Activated CD4-positive, alpha-beta T cell treated with anti-CD3 and anti-CD28 coated beads for 4 hours (primary cell): ENCODE measurements at regions not wholly inside any gene's neighbourhood (a gene's known extent, or its start where the extent isn't known, plus 50 kb on each side); places are given as distances from the start of the nearest gene placed in this dataset.
"Not testable (repeated sequence)": the region's sequence is repeated elsewhere in the genome, so short reads cannot be mapped to it uniquely, and the experiment has no call there.

Experiments used
- DNase-seq, 2 donors: peaks; one replicate each; pipeline ENCODE4 v3.0.0-alpha.2; 2020

DNA sequence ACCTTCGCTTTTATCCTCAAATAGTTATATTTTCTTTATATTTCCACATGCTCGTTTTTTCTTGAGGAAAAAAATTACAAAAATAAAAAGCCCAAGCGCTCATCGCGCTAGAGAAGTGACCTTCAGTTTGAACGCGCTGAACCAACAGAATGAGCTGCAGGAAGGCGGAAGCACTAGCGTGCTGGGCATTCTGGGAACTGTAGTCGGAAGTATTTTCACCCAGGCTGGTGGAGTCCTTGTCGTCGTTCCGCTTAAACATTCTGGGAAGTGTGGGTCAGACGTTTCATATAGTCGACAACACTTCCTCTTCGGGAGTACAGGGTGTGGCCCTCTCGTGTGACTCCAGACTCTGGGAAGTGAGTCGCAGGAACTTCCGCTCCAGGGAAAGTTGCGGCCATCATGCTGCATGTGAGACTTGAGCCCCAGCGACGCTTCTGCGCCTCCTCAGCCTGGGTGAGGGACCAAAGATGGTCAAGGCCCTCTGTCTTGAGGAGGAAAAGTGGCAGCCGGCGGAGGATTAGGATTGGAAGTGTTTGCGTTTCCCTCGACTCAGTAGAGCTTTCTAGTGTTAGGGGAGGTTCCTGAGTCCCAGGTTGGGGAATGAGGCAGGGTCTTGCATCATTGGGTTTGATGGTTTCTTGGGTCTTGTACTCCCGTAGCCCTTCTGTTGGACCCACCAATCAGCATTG, 84.1 kb upstream of the GPR39 start:
- not testable (repeated sequence) for DNase-seq

DNA sequence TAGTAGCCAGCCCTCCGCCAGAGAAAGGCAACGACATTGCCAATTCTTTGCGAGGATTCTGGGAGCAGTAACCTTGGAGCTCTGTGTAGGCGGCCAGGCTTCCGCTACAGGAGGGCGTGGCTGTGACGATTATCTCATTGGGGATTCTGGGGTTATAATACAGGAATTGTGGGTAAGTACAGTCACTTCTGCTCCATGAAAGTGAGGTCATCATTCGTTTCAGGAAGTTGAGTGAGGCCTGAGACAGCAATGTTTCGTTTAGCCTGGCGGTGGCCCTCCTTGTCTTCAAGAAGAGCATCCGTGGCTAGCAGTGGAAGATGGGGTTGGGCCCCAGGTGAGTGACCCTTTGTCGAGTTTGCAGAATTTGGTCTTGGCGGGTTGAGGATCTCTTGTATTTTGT, 79.5 kb upstream of the GPR39 start:
- DNase-seq = not testable (repeated sequence)

GRCh38 chr2:132337844-132338243, 78.8 kb upstream of the GPR39 start:
- not testable (repeated sequence) for DNase-seq

DNA sequence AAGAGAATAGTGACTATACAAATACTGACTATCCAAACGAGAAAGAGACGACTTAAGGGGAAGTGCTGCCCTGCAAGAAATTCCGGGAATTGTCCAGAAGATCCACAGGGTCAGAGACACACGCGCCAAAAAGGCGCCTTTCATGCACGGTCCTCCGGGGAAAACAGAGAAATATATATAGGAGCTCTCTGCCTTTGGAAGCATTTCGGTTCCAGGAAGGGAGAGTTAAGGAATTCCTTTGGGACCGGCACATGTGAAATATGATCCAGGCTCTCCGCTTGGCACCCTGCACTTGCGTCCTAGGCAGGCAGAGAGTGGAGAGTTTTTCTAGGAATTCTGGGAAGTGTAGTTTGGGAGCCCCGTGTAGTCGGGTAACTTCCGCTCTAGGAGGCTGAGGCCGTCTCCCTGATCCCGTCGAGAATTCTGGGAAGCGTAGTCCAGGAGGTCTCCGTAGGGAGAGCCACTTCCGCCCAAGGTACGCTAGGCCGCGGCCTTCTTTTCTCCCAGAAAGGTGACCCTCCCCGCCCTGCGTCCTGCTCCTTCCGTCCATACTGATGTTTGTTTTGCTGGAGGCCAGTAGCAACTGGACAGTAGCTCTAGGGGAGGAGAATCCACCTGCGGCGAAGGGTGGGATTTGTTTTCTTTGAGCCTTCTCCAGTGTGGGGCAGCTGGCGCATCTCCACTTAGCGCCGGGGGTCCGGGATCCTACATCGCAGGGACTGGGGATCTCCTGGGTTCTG, 69.4 kb upstream of the GPR39 start:
- DNase-seq = not testable (repeated sequence)

DNA sequence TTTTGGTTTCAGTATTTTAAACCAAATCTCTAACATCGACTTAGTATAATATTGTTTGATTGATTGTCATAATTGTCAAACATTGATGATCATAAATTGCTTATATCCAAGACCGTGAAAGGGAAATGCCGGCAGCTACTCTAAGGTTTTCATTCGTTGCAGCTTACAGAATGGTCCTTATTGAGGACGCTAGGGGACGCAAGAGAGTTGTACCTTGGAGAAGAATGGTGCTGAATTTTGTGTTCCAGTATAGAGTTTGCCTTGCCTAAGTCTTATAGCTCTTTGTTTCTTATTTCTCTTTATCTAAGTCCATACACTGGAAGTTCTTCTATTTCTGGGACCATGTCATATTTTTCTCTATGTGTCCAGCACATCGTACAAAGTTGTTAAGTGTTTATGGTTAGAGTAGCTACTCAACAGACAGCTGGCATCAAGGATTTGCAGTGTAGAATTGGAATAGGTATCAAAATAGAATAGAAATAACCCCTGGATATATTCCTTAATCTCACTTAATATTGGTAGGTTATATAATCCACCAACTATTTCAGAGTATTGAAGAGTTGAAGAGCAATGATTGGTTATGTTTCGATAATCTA, 67.4 kb upstream of the GPR39 start:
- not testable (repeated sequence) for DNase-seq

DNA sequence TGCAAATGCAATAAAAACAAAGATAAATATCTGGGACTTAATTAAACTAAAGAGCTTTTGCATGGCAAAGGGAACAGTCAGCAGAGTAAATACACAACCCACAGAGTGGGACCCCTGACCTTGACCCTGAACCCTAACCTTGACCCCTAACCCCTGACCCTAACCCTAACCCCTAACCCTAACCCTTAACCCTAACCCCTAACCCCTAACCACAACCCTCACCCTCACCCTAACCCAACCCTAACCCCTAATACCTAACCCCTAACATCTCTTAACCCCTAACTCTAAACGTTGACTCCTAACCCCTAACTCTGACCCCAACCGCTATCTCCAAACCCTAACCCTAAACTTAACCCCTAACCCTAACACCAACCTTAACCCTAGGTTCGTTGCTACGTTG, 64.9 kb upstream of the GPR39 start:
- not testable (repeated sequence) for DNase-seq

DNA sequence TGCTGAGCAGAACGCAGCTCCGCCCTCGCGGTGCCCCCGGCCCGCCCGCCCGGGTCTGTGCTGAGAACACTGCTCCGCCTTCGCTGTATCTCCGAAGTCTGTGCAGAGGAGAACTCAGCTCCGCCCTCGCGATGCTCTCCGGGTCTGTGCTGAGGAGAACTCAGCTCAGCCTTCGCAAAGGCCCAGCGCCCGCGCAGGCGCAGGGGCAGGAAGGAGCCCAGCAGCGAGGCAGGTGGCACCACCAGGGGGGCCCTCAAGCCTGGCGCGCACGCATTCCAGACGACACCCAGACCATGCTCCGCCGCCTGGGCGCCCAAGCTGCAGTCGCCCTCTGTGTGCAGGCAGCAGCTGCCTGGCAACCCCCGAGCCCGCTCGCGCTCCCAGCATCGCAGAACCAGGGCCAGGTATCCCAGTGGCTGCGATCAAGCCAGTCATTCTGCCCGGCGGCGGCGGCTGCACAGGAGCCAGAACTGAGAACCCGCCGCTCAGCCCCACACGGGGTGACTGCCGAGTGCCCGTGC, 64.1 kb upstream of the GPR39 start:
- DNase-seq = not testable (repeated sequence)

- DNase-seq = not testable (repeated sequence)
Measured at GRCh38 chr2:132353380-132353779, 63.2 kb upstream of the GPR39 start.

- DNase-seq = not testable (repeated sequence)
Measured at GRCh38 chr2:132360964-132361363, 55.6 kb upstream of the GPR39 start.

- DNase-seq = not testable (repeated sequence)
Measured at GRCh38 chr2:132361498-132361897, 55.1 kb upstream of the GPR39 start.

GRCh38 chr2:132363352-132363751, 53.3 kb upstream of the GPR39 start:
- DNase-seq = not testable (repeated sequence)

DNA sequence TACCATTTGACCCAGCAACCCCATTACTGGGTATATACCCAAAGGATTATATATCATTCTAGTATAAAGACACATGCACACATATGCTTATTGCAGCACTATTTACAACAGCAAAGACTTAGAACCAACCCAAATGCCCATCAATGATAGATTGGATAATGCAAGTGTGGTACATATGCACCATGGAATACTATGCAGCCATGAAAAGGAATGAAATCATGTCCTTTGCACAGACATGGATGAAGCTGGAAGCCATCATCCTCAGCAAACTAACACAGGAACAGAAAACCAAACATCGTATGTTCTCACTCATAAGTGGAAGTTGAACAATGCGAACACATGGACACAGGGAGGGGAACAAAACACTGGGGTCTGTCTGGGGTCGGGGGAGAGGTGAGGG, 50.6 kb upstream of the GPR39 start:
- DNase-seq = not testable (repeated sequence)

- no peak for DNase-seq
Measured at GRCh38 chr2:132366421-132367180, 50.0 kb upstream of the GPR39 start.
